Breast epithelium (tissue), 3 donors: ENCODE measurements at regions not wholly inside any gene's neighbourhood (a gene's known extent, or its start where the extent isn't known, plus 50 kb on each side); places are given as distances from the start of the nearest gene placed in this dataset.

Experiments
- POLR2A ChIP-seq: fragments of 450-650 bp; IDR thresholded peaks from one replicate; pipeline ENCODE4 v1.6.1; 2016; ENCODE audit warnings: antibody characterized with exemption, mild to moderate bottlenecking, moderate library complexity
- TF ChIP-seq, protein P1 (sequence below), 3 donors: fragments of 450-650 bp; IDR thresholded peaks; one replicate each; pipeline ENCODE4 v1.5.1; 2016 to 2017; ENCODE audit warnings: antibody characterized with exemption in 3 of 3, mild to moderate bottlenecking in 3 of 3, moderate library complexity in 3 of 3

DNA sequence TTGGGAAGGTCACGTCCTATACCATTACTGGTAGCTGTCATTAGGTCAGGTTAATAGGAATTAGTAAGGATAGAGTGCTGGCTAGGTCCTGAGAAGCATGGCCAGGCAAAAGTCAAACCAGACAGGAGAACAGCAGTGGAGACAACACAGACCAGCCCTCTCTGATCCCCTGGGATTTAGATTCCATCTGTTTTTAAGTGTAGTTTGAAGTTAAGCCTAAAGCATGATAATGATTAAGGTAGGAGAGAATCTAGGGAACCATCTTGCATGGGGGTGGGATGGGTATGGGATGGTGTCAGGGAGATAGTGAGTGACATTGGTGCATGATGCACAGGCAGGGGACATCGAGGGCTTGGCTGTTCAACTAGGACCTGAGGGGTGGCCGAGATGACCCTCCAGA is 96.6 kb downstream of the MYCN start:
- TF ChIP-seq, protein P1, sequence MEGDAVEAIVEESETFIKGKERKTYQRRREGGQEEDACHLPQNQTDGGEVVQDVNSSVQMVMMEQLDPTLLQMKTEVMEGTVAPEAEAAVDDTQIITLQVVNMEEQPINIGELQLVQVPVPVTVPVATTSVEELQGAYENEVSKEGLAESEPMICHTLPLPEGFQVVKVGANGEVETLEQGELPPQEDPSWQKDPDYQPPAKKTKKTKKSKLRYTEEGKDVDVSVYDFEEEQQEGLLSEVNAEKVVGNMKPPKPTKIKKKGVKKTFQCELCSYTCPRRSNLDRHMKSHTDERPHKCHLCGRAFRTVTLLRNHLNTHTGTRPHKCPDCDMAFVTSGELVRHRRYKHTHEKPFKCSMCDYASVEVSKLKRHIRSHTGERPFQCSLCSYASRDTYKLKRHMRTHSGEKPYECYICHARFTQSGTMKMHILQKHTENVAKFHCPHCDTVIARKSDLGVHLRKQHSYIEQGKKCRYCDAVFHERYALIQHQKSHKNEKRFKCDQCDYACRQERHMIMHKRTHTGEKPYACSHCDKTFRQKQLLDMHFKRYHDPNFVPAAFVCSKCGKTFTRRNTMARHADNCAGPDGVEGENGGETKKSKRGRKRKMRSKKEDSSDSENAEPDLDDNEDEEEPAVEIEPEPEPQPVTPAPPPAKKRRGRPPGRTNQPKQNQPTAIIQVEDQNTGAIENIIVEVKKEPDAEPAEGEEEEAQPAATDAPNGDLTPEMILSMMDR (IDR thresholded peaks at IDR 0.05) = no peak
- no peak for TF ChIP-seq POLR2A
